Stimulated activated CD4-positive, alpha-beta T cell treated with anti-CD3 and anti-CD28 coated beads, Interleukin-15, amount 100 ng/mL, for 24 hours (primary cell): ENCODE measurements at regions not wholly inside any gene's neighbourhood (a gene's known extent, or its start where the extent isn't known, plus 50 kb on each side); places are given as distances from the start of the nearest gene placed in this dataset.

ENCODE experiments used
- DNase-seq: peaks from one replicate; pipeline ENCODE4 v3.0.0-alpha.2; 2020

GRCh38 chr20:6886065-6886729, 118.7 kb downstream of the BMP2 start:
- DNase-seq = no peak

- DNase-seq = no peak
These were observed 120.5 kb downstream of the BMP2 start for GRCh38 chr20:6887966-6888365.

- DNase-seq = no peak
These were observed 121.4 kb downstream of the BMP2 start for GRCh38 chr20:6888736-6889395.

GRCh38 chr20:6892724-6893123, 125.2 kb downstream of the BMP2 start:
- no peak for DNase-seq

GRCh38 chr20:6898928-6899327, 131.4 kb downstream of the BMP2 start:
- no peak for DNase-seq

- DNase-seq = no peak
These were observed 139.4 kb downstream of the BMP2 start for GRCh38 chr20:6906871-6907270.

GRCh38 chr20:6908673-6909072, 141.2 kb downstream of the BMP2 start:
- DNase-seq = no peak

- DNase-seq = no peak
These were observed 142.1 kb downstream of the BMP2 start for GRCh38 chr20:6909608-6910007.

- DNase-seq = no peak
These were observed 147.5 kb downstream of the BMP2 start for GRCh38 chr20:6914986-6915385.

- DNase-seq = no peak
These were observed 149.5 kb downstream of the BMP2 start for GRCh38 chr20:6916938-6917337.

GRCh38 chr20:6919792-6920468, 152.4 kb downstream of the BMP2 start:
- no peak for DNase-seq

- DNase-seq = no peak
These were observed 153.6 kb downstream of the BMP2 start for GRCh38 chr20:6920991-6921613.

- no peak for DNase-seq
These were observed 154.4 kb downstream of the BMP2 start for GRCh38 chr20:6921717-6922386.

- no peak for DNase-seq
These were observed 157.2 kb downstream of the BMP2 start for GRCh38 chr20:6924681-6925080.

- no peak for DNase-seq
These were observed 158.3 kb downstream of the BMP2 start for GRCh38 chr20:6925744-6926278.

GRCh38 chr20:6940048-6940447, 172.6 kb downstream of the BMP2 start:
- DNase-seq = no peak

- DNase-seq = no peak
These were observed 173.4 kb downstream of the BMP2 start for GRCh38 chr20:6940876-6941275.

- DNase-seq = no peak
These were observed 174.1 kb downstream of the BMP2 start for GRCh38 chr20:6941571-6941970.

GRCh38 chr20:6942266-6942665, 174.8 kb downstream of the BMP2 start:
- DNase-seq = no peak

- no peak for DNase-seq
These were observed 176.8 kb downstream of the BMP2 start for GRCh38 chr20:6944292-6944691.

- no peak for DNase-seq
These were observed 186.1 kb downstream of the BMP2 start for GRCh38 chr20:6953611-6954010.

- no peak for DNase-seq
These were observed 186.7 kb downstream of the BMP2 start for GRCh38 chr20:6954219-6954618.

- no peak for DNase-seq
These were observed 188.6 kb downstream of the BMP2 start for GRCh38 chr20:6956056-6956455.
